ENCODE measurements at regions not wholly inside any gene's neighbourhood (a gene's known extent, or its start where the extent isn't known, plus 50 kb on each side); places are given as distances from the start of the nearest gene placed in this dataset.

DNA sequence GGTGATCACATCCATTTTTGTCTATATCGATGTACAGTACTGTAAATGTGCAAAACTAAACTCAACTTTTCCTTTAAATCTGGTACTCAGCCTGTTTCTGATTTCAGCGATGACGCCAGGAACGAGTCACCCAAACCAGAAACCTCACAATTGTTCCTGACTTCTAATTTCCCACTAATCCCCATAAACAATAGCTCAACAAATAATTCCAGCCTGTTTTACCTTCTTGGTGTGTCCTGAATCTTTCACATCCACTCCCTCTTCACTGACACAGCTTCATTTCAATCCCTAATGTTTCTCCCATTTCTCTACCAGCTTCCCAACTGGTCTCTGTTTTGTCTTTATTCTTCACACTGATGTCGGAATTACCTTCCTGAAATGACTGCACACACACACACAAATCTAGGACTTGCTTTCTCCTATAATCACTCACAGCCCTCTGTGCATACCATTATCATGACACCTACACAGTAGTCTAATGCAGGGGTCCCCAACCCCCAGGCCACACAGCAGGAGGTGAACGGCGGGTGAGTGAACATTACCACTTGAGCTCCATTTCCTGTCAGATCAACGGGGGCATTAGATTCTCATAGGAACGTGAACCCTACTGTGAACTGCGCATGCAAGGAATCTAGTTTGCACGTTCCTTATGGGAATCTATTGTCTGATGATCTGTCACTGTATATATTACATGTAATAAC is 97.8 kb upstream of the SLC30A5 start:
- no peak overlapping the region for H3K27ac ChIP-seq
- intact Hi-C loops (cut with DNase I): no loop called here
- H3K9me3 ChIP-seq: no peaks in the 10 kb centered on the region
- 71 to 73% (median 71%) methylated on average over 11 of the region's 11 CpGs for WGBS, 3 donors
- TF ChIP-seq, protein P1, sequence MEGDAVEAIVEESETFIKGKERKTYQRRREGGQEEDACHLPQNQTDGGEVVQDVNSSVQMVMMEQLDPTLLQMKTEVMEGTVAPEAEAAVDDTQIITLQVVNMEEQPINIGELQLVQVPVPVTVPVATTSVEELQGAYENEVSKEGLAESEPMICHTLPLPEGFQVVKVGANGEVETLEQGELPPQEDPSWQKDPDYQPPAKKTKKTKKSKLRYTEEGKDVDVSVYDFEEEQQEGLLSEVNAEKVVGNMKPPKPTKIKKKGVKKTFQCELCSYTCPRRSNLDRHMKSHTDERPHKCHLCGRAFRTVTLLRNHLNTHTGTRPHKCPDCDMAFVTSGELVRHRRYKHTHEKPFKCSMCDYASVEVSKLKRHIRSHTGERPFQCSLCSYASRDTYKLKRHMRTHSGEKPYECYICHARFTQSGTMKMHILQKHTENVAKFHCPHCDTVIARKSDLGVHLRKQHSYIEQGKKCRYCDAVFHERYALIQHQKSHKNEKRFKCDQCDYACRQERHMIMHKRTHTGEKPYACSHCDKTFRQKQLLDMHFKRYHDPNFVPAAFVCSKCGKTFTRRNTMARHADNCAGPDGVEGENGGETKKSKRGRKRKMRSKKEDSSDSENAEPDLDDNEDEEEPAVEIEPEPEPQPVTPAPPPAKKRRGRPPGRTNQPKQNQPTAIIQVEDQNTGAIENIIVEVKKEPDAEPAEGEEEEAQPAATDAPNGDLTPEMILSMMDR (IDR thresholded peaks at IDR 0.05): no peak
- no peak overlapping the region for H3K4me3 ChIP-seq
- H3K27me3 ChIP-seq (ENCODE audit: insufficient read depth in 3 of 3, low read length in 2 of 3): peaks cover 0 to 4% (median 0%) of the 10 kb centered on the region in 3 donors
- H3K4me1 ChIP-seq: peaks cover 4% of the 10 kb centered on the region
- no peaks in the 10 kb centered on the region for H3K36me3 ChIP-seq (ENCODE audit: insufficient read depth in 1 of 2, low read depth in 1 of 2)
- ATAC-seq (no peak), DNase-seq (no peak)

DNA sequence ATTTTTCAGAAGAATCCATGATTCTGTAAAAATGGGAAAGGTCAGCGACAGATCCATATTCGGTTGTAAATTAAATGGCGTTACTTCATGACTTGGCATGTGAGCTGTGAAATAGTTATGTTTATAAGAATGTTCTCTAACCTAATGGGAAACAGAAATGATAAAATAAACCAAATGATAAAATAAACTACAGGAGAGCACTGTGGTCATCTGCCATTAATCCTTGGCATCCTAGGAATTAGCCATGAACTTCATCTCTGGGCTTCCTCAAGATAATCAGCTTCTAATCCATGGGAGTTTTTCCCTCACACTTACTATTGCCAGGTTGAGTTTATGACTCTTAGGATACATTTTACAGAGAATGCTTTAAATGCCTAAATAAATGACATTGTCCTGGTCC is 94.6 kb upstream of the SLC30A5 start:
- DNase-seq (no peak), ATAC-seq (no peak)
- WGBS, 3 donors: 94 to 95% (median 94%) methylated on average over 3 of the region's 3 CpGs

GRCh38 chr5:69000216-69000919 is 93.4 kb upstream of the SLC30A5 start:
- Histone ChIP-seq H3K36me3 (ENCODE audit: insufficient read depth in 1 of 2, low read depth in 1 of 2) (no peaks in the 10 kb centered on the region), H3K27me3 (ENCODE audit: insufficient read depth in 3 of 3, low read length in 2 of 3) (peaks cover 0 to 4% (median 0%) of the 10 kb centered on the region in 3 donors), H3K9me3 (no peaks in the 10 kb centered on the region), H3K27ac (no peak overlapping the region), H3K4me3 (no peak overlapping the region), H3K4me1 (no peaks in the 10 kb centered on the region)
- no peak for ATAC-seq
- intact Hi-C loops (cut with DNase I): no loop called here
- WGBS, 3 donors: 83 to 91% (median 85%) methylated on average over 5 of the region's 5 CpGs
- TF ChIP-seq, protein P1 (IDR thresholded peaks at IDR 0.05): no peak
- no peak for DNase-seq

More for the DNA sequence above, 94.6 kb upstream of the SLC30A5 start:
- no peak overlapping the region for H3K27ac ChIP-seq
- intact Hi-C loops (cut with DNase I): no loop called here
- H3K9me3 ChIP-seq: no peaks in the 10 kb centered on the region
- TF ChIP-seq, protein P1 (IDR thresholded peaks at IDR 0.05): no peak
- peaks cover 0 to 4% (median 0%) of the 10 kb centered on the region in 3 donors for H3K27me3 ChIP-seq (ENCODE audit: insufficient read depth in 3 of 3, low read length in 2 of 3)
- H3K4me1 ChIP-seq: no peaks in the 10 kb centered on the region
- H3K36me3 ChIP-seq (ENCODE audit: insufficient read depth in 1 of 2, low read depth in 1 of 2): no peaks in the 10 kb centered on the region
- H3K4me3 ChIP-seq: no peak overlapping the region

DNA sequence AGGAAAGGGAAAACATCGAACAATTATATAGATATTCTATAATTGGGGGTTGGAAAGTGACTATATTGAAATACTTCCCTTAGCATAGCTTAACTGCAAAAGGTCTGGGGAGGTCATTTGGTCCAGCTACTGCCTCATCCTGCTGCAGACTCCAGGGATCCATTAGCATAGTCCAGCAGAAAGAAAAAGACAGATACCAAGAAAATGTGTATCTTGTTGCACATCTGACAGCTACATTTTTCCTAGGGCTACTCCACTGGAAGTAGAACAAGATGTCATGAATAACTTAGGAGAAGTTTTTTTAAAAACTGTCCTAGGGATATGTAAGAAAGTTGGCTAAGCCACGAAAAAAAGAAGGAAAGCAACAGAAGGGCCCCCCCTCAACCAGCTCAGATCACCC is 92.9 kb upstream of the SLC30A5 start:
- Histone ChIP-seq H3K36me3 (ENCODE audit: insufficient read depth in 1 of 2, low read depth in 1 of 2) (no peaks in the 10 kb centered on the region), H3K27me3 (ENCODE audit: insufficient read depth in 3 of 3, low read length in 2 of 3) (peaks cover 0 to 4% (median 0%) of the 10 kb centered on the region in 3 donors), H3K4me1 (no peaks in the 10 kb centered on the region), H3K27ac (no peak overlapping the region), H3K4me3 (no peak overlapping the region), H3K9me3 (no peaks in the 10 kb centered on the region)
- TF ChIP-seq, protein P1 (IDR thresholded peaks at IDR 0.05): no peak
- intact Hi-C loops (cut with DNase I): no loop called here
- WGBS, 3 donors: 66 to 80% (median 67%) methylated on average over 2 of the region's 2 CpGs
- DNase-seq: no peak
- no peak for ATAC-seq
